ENCODE measurements at regions not wholly inside any gene's neighbourhood (a gene's known extent, or its start where the extent isn't known, plus 50 kb on each side); places are given as distances from the start of the nearest gene placed in this dataset.

GRCh38 chr2:20525041-20526035 lies 78.5 kb downstream of the RHOB start (continued):
- TF ChIP-seq BCL6 (CRISPR knock-in tag; IDR thresholded peaks at IDR 0.05) (peak; percentile 38), ZNF782 (CRISPR knock-in tag; IDR thresholded peaks at IDR 0.05; ENCODE audit: borderline replicate concordance) (no peak; the same call in 1 of the 2 replicates), PRDM4 (CRISPR knock-in tag; IDR thresholded peaks at IDR 0.05; ENCODE audit: borderline replicate concordance) (no peak), ZMYM4 (CRISPR knock-in tag; IDR thresholded peaks at IDR 0.05) (peak; percentile 28; the same call in 1 of the 2 replicates), ZKSCAN1 (IDR thresholded peaks at IDR 0.05; ENCODE audit: low read length) (no peak), ZNF772 (CRISPR knock-in tag; IDR thresholded peaks at IDR 0.05) (peak; percentile 74; the same call in 1 of the 2 replicates), MIER2 (CRISPR knock-in tag; IDR thresholded peaks at IDR 0.05) (peak; percentile 64; the same call in 1 of the 2 replicates), ISX (CRISPR knock-in tag; conservative IDR thresholded peaks at IDR 0.05) (no peak), RXRA (CRISPR knock-in tag; IDR thresholded peaks at IDR 0.05) (peak; percentile 79), SPEN (CRISPR knock-in tag; IDR thresholded peaks at IDR 0.05; ENCODE audit: low read depth) (peak; percentile 74; the same call in 1 of the 2 replicates), KLF6 (CRISPR knock-in tag; IDR thresholded peaks at IDR 0.05) (peak; percentile 77; the same call in 1 of the 2 replicates), ZNF740 (CRISPR knock-in tag; IDR thresholded peaks at IDR 0.05) (no peak), NFE2L1 (CRISPR knock-in tag; IDR thresholded peaks at IDR 0.05; ENCODE audit: borderline replicate concordance) (no peak), ZNF510 (CRISPR knock-in tag; IDR thresholded peaks at IDR 0.05; ENCODE audit: low read depth) (no peak), ZNF280D (CRISPR knock-in tag; IDR thresholded peaks at IDR 0.05) (peak; percentile 94), CENPT (CRISPR knock-in tag; IDR thresholded peaks at IDR 0.05; ENCODE audit: low read depth) (no peak; the same call in 1 of the 2 replicates), ZNF138 (CRISPR knock-in tag; IDR thresholded peaks at IDR 0.05; ENCODE audit: low read depth) (0 out of 2 replicates have a peak, but pooled peaks have one; percentile 65), EZH2 (conservative IDR thresholded peaks at IDR 0.05; ENCODE audit: low read depth, low read length) (no peak)

Measured in HepG2 (cell line).